ENCODE measurements at regions not wholly inside any gene's neighbourhood (a gene's known extent, or its start where the extent isn't known, plus 50 kb on each side); places are given as distances from the start of the nearest gene placed in this dataset.

GRCh38 chr14:51539571-51540037, 112.1 kb upstream of the FRMD6 start:
- no peak for TF ChIP-seq CTCF (IDR thresholded peaks at IDR 0.05; ENCODE audit: insufficient read depth, missing control alignments)
- DNase-seq (ENCODE audit: insufficient read length, low spot score): no peak
- no peak for FAIRE-seq

DNA sequence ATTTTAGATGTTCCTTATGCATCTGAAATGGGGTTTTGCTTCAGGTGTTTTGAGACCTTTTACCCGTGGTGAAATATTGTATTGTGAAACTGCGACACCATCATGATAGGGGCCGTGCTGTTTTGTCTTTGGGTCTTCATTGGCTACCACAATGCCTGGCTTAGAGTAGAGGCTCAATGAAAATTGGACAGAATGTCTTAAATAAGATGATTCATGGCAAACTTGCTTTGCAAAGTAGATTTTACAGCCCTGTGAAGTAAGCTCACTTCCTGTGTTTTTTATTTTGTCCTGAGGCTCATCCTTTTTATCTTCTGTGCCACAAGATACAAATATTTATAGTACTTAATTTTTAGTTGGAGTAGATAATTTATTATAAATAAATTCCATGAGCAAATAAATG, 111.3 kb upstream of the FRMD6 start:
- FAIRE-seq: no peak
- TF ChIP-seq CTCF (IDR thresholded peaks at IDR 0.05; ENCODE audit: insufficient read depth, missing control alignments): no peak
- DNase-seq (ENCODE audit: insufficient read length, low spot score): no peak

GRCh38 chr14:51544471-51544870, 107.2 kb upstream of the FRMD6 start:
- FAIRE-seq: no peak
- DNase-seq (ENCODE audit: insufficient read length, low spot score): no peak
- TF ChIP-seq CTCF (IDR thresholded peaks at IDR 0.05; ENCODE audit: insufficient read depth, missing control alignments): no peak

DNA sequence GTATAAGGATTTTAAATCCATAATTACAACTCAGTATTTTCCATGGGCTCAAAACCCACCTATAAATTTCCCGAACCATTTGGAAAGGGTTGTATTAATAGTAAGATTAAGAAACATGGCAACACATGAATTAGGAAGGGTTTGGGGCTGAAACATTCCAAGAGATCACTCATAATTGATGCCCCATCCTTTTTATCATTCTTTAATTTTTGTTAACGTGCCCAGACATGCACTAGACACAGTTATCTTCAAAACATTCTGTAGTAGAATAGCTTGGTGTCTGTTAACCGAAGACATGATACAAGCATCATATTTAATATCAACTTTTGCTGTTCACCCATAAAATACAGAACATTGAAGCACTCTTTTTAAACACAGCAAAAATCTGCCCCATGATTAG, 106.8 kb upstream of the FRMD6 start:
- no peak for FAIRE-seq
- no peak for DNase-seq (ENCODE audit: insufficient read length, low spot score)

DNA sequence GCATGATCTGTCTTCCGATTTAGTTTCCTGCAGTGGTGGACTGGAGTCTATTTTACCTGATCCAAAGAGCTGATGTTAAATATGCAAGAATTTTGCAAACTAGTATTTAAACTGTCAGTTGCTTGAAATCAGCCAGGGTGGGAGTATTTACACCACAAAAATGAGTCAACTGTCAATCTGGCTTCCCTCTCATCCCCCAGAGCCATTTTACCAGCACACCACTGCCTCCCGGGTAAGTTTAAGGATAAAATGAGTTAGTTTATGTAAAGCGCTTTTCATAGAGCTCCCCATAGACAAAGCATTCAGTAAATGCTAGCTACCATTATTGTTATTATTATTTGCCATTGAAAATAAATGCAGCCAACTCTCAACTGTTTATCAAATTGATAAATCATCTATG, 106.3 kb upstream of the FRMD6 start:
- DNase-seq (ENCODE audit: insufficient read length, low spot score) (no peak), FAIRE-seq (no peak)
- TF ChIP-seq CTCF (IDR thresholded peaks at IDR 0.05; ENCODE audit: insufficient read depth, missing control alignments): no peak

More for the DNA sequence above, 106.8 kb upstream of the FRMD6 start:
- TF ChIP-seq CTCF (IDR thresholded peaks at IDR 0.05; ENCODE audit: insufficient read depth, missing control alignments): no peak

DNA sequence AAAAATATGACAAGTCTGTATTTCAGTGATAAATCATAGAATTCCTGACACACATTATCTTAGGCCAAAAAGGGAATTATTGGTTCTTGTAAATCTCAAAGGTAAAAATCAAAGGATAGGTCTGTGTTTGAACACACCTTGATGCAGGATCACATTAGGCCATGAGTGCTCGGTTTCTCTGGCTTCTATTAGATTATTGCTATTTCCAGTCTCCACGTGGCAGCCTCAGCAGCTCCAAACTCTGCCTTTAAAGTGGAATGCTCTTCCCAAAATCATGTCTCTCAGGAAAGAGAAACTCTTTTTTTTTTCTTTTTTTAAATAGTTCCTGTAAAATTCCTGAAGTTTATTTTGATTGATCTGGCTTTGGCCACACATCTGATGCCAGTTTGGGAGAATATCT, 105.6 kb upstream of the FRMD6 start:
- FAIRE-seq: no peak
- TF ChIP-seq CTCF (IDR thresholded peaks at IDR 0.05; ENCODE audit: insufficient read depth, missing control alignments): no peak

GRCh38 chr14:51546603-51547258, 105.0 kb upstream of the FRMD6 start:
- no peak for TF ChIP-seq CTCF (IDR thresholded peaks at IDR 0.05; ENCODE audit: insufficient read depth, missing control alignments)
- FAIRE-seq (no peak), DNase-seq (ENCODE audit: insufficient read length, low spot score) (no peak)

More for the DNA sequence above, 105.6 kb upstream of the FRMD6 start:
- DNase-seq (ENCODE audit: insufficient read length, low spot score): no peak

Measured in D721Med (cell line).